ENCODE measurements at regions not wholly inside any gene's neighbourhood (a gene's known extent, or its start where the extent isn't known, plus 50 kb on each side); places are given as distances from the start of the nearest gene placed in this dataset.

GRCh38 chr5:67432606-67433005, 236.0 kb upstream of the CD180 start:
- H3K36me3 Mint-ChIP-seq (ENCODE audit: low read depth), result no peaks in the 10 kb centered on the region
- no peak overlapping the region for H3K4me3 Mint-ChIP-seq
- no peak overlapping the region for H3K27ac Mint-ChIP-seq
- no peak for DNase-seq
- ATAC-seq, result no peak
- H3K4me1 Mint-ChIP-seq (ENCODE audit: low read depth), result no peaks in the 10 kb centered on the region
- POLR2A ChIA-PET, result no interaction called here
- intact Hi-C loops (cut with micrococcal nuclease), result no loop called here
- no peak for TF ChIP-seq CTCF (IDR thresholded peaks at IDR 0.05)
- CTCF ChIA-PET, result no interaction called here
- H3K27me3 Mint-ChIP-seq, result no peaks in the 10 kb centered on the region
- no peaks in the 10 kb centered on the region for H3K9me3 Mint-ChIP-seq

DNA sequence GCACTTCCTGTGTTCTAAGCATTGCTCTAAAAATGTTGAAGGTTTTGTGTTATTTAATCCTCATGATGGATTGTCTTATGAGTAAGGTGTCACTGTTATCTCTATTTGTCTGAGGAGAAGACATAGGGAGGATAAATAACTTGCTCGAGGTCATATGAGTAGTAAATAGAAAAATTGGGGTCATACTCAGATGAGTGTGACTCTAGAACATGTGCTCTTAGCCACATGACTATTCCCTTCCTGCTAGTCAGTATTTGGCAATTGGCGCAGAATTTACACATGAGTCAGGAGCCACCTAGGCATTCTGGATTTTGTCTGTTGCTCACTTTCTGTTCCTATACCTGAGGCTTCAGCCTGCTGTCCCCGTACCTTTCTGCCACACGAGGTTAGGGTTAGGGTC, 234.6 kb upstream of the CD180 start:
- Mint-ChIP-seq H3K36me3 (ENCODE audit: low read depth) (no peaks in the 10 kb centered on the region), H3K27ac (no peak overlapping the region), H3K27me3 (no peaks in the 10 kb centered on the region), H3K9me3 (no peaks in the 10 kb centered on the region), H3K4me3 (no peak overlapping the region), H3K4me1 (ENCODE audit: low read depth) (no peaks in the 10 kb centered on the region)
- ChIA-PET CTCF (no interaction called here), POLR2A (no interaction called here)
- ATAC-seq (no peak), DNase-seq (no peak)
- intact Hi-C loops (cut with micrococcal nuclease), result no loop called here
- TF ChIP-seq CTCF (IDR thresholded peaks at IDR 0.05), result no peak

GRCh38 chr5:67427850-67428298, 231.3 kb upstream of the CD180 start:
- TF ChIP-seq CTCF (IDR thresholded peaks at IDR 0.05), result no peak
- no peak overlapping the region for H3K4me3 Mint-ChIP-seq
- H3K9me3 Mint-ChIP-seq, result no peaks in the 10 kb centered on the region
- ChIA-PET POLR2A (no interaction called here), CTCF (no interaction called here)
- no peak for ATAC-seq
- H3K36me3 Mint-ChIP-seq (ENCODE audit: low read depth), result no peaks in the 10 kb centered on the region
- intact Hi-C loops (cut with micrococcal nuclease), result no loop called here
- H3K27ac Mint-ChIP-seq, result no peak overlapping the region
- no peak for DNase-seq
- H3K4me1 Mint-ChIP-seq (ENCODE audit: low read depth), result no peaks in the 10 kb centered on the region
- H3K27me3 Mint-ChIP-seq, result no peaks in the 10 kb centered on the region

GRCh38 chr5:67426961-67427849, 230.6 kb upstream of the CD180 start:
- Mint-ChIP-seq H3K9me3 (no peaks in the 10 kb centered on the region), H3K27ac (no peak overlapping the region), H3K36me3 (ENCODE audit: low read depth) (no peaks in the 10 kb centered on the region), H3K4me3 (no peak overlapping the region), H3K4me1 (ENCODE audit: low read depth) (no peaks in the 10 kb centered on the region), H3K27me3 (no peaks in the 10 kb centered on the region)
- no peak for DNase-seq
- TF ChIP-seq CTCF (IDR thresholded peaks at IDR 0.05), result no peak
- ChIA-PET POLR2A (no interaction called here), CTCF (no interaction called here)
- intact Hi-C loops (cut with micrococcal nuclease), result no loop called here
- no peak for ATAC-seq

GRCh38 chr5:67425514-67425913, 228.9 kb upstream of the CD180 start:
- Mint-ChIP-seq H3K36me3 (ENCODE audit: low read depth) (no peaks in the 10 kb centered on the region), H3K27ac (no peak overlapping the region), H3K9me3 (no peaks in the 10 kb centered on the region), H3K27me3 (no peaks in the 10 kb centered on the region), H3K4me1 (ENCODE audit: low read depth) (no peaks in the 10 kb centered on the region), H3K4me3 (no peak overlapping the region)
- DNase-seq, result no peak
- ATAC-seq, result no peak
- TF ChIP-seq CTCF (IDR thresholded peaks at IDR 0.05), result no peak
- CTCF ChIA-PET, result no interaction called here
- POLR2A ChIA-PET, result no interaction called here
- intact Hi-C loops (cut with micrococcal nuclease), result no loop called here
